CD4-positive, alpha-beta T cell treated with Interleukin-10 for 1 hour (primary cell): ENCODE measurements at regions not wholly inside any gene's neighbourhood (a gene's known extent, or its start where the extent isn't known, plus 50 kb on each side); places are given as distances from the start of the nearest gene placed in this dataset.
"Not testable (repeated sequence)": the region's sequence is repeated elsewhere in the genome, so short reads cannot be mapped to it uniquely, and the experiment has no call there.

Experiments
- DNase-seq: peaks from one replicate; pipeline ENCODE4 v3.0.0-alpha.2; 2020

DNA sequence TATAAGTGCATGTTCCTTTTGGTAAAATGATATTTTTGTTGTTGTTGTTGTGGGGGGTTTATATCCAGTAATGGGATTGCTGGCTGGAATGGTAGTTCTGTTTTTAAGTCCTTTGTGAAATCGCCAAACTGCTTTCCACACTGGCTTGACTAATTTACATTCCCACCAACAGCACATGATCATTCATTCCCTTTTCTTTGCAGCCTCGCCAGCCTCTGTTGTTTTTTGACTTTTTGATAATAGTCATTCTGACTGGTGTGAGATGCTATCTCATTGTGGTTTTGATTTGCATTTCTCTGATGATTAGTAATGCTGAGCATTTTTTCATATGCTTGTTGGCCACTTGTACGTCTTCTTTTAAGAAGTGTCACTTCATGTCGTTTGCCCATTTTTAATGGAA is 188.5 kb upstream of the CHRM3 start:
- DNase-seq: no peak

GRCh38 chr1:239189998-239190512 is 196.3 kb upstream of the CHRM3 start:
- DNase-seq: no peak

GRCh38 chr1:239186487-239186886 is 199.9 kb upstream of the CHRM3 start:
- no peak for DNase-seq

DNA sequence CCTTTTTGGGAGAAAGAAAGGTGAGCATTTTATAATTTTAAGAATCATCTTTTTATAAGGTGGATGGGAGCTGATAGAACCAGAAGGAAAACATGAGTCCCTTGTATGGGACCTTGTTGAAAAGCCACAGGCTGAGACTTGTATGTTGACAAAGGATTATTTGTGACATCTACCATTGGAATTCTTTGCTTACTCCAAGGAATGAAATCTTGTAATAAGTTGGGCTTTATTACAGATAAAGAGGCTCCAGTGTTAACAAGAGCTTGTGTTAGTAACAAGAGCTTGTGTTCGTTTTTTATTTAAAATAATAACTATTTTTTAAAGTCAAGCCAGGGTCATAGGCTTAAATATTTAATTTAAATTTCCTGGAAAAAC is 201.1 kb upstream of the CHRM3 start:
- DNase-seq: no peak

GRCh38 chr1:239184561-239185244 is 201.7 kb upstream of the CHRM3 start:
- no peak for DNase-seq

DNA sequence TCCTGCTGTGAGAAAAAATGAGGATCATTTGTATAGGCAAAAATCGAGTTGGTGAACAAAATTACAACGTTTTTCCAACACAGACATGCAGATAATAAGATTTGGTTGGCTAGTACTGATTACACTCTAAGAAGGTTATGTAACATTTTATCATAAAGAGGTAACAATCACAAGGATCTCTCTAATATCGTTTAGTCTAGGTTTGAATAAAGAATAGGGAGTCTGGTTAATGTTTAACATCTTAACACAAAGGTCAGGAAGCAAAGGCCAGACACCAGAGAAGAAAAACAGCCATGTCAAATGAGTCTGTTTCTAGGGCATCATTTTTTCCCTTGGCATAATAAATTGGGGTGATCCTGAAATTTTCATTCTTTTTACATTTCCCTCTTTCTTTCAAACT is 207.4 kb upstream of the CHRM3 start:
- no peak for DNase-seq

DNA sequence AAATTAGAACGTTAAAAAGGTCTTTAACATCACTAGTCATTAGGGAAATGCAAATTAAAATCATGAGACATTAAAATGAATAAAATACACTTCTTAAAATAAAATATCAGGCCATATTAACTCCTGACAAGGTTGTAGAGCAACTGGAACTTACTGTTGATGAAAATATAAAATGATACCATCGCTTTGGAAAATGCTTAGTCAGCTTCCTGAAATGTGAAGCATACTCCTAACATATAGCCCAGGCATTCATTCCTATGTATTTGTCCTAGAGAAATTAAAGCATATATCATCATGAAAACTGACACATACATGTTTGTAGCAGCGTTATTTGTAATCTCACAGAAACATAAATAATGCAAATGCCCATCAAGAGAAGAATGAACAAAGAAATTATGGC is 211.5 kb upstream of the CHRM3 start:
- DNase-seq: no peak

DNA sequence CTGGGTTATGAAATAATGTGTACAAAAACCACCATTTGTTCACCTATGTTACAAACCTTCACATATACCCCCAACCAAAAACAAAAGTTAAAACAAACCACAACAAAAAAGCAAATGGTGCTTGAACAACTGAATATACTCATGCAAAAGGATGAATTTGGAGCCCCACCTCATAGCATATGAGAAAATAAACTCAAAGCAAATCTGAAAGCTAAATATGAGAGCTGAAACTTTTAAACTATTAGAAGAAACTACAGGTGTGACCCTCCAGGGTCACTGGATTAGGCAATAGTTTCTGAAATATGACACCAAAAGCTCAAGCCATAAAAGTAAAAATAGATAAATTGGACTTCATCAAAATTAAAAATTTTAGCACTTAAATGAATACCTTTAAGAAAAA is 215.5 kb upstream of the CHRM3 start:
- no peak for DNase-seq

GRCh38 chr1:239169276-239169675 is 217.1 kb upstream of the CHRM3 start:
- DNase-seq: no peak

GRCh38 chr1:239164451-239165180 is 221.8 kb upstream of the CHRM3 start:
- no peak for DNase-seq

DNA sequence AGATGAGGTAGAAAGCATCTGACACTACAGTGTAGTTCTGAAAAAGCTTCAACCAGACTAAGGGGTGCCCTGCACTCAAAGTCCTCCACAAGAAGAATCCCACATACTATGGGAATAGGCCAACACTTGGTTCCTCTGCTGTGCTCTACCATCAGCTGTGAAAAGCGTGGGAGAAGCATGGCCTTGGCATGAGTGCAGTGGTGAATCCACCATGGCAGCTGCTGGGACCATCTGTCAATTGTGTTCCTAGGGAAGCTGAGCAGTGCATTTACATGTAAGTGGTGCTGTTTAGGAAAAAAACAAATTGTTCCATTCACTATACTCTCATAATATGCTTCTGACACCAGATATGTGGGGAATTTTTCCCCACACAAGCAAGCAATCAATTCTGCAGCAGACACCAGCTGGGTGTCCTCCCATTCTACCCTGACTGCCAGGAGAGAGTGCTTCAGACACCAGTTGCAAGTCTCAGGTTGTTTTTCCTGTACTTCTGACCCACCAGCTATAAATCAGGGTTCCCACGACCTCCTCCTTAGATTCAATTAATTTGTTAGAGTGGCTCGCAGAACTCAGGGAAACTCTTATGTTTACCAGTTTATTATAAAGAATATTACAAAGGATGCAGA is 230.8 kb upstream of the CHRM3 start:
- no peak for DNase-seq

- no peak for DNase-seq
Measured at GRCh38 chr1:239151937-239152336, 234.4 kb upstream of the CHRM3 start.

DNA sequence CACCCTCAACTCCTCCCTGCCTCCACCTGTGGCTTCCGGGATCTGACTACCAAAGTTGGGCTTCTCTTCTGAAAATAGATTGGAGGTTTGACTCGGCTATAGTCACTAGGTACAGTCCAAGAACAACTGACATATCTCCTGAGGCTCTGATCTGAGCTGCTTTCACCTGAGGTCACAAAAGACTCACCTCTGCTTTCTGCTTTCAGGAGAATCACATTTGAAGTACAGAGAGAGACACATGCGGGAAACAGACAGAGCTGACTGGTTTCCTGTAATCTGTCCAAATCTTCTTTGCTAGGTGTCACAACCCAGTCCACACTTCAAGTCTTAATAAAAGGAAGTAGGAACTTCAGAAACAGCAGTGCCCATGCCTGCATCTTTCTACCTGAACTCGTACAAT is 245.4 kb upstream of the CHRM3 start:
- no peak for DNase-seq

GRCh38 chr1:239139801-239140200 is 246.6 kb upstream of the CHRM3 start:
- DNase-seq: no peak

DNA sequence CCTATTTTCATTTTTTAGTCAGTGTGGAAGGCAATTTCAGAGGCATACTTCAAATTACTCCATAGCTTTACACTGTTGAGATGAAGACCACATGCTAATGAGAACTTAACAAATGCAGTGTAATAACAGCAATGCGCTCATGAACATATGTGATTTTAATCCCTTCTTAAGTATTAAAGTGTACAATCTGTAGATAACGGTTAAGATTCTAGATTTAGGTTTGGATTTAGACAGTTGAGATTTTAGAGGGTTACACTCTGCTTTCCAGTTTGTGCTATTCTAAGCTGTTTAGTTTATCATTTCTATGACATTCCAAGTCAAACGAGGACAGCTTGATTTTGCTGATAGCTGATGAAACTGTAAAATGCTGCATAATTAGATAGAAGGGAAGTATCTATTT is 257.8 kb upstream of the CHRM3 start:
- DNase-seq: no peak

- DNase-seq: no peak
Measured at GRCh38 chr1:239126884-239127283, 259.5 kb upstream of the CHRM3 start.

GRCh38 chr1:239125893-239126292 is 260.5 kb upstream of the CHRM3 start:
- no peak for DNase-seq

DNA sequence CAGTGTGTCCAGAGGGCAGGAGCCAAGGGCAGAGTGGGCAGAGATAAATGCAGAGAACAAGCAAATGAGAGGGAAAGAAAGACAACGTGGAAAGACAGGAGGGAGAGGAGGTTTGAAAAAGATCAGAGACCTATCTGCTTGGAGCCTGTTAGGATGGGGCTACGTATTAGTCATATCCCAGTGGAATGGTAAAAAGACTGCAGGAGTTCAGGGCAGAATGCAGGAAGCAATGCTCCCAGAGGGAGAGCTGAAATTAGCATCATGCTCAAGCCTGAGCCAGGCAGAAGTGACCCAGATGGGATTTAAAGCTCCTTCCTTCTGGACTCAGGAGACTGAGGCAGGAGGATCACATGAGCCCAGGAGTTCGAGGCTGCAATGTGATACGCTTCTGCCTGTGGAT is 261.3 kb upstream of the CHRM3 start:
- DNase-seq: no peak

DNA sequence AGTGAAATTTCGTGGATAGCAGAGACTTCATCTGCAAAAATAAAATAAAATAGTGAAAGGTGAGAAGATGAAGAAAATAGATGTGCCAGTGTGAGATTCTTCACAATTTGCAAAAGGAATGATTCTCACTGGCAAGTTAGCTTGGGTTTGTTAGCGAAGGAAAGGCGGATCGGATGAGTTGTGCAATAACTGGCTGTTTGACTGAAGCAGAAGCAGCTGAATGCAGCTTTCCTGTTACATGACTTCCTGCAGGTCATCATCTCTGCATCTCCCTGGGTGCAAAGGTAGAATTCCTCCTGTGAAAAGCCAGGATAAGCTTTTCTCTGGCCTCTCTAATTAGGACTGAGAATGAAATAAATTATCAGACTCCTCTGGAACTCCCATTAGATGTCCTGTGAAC is 263.1 kb upstream of the CHRM3 start:
- DNase-seq: no peak

GRCh38 chr1:239112101-239112935 is 274.1 kb upstream of the CHRM3 start:
- no peak for DNase-seq

DNA sequence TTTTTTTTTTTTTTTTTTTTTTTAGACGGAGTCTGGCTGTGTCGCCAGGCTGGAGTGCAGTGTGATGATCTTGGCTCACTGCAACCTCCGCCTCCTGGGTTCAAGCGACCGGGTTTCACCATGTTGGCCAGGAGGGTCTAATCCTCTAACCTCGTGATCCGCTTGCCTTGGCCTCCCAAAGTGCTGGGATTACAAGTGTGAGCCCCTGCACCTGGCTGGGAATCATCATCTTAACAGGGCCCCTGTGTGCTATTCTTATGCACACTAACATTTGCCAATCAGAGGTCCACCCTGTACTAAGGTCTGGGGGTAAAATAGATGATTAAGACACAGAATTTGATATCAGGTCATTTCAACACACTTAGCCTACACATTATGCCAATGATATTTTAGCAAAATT is 278.7 kb upstream of the CHRM3 start:
- no peak for DNase-seq

DNA sequence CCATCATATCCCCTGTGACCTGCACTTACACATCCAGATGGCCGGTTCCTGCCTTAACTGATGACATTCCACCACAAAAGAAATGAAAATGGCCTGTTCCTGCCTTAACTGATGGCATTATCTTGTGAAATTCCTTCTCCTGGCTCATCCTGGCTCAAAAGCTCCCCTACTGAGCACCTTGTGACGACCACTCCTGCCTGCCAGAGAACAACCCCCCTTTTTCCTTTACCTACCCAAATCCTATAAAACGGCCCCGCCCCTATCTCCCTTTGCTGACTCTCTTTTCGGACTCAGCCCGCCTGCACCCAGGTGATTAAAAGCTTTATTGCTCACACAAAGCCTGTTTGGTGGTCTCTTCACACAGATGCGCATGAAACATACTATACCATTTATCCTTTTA is 279.7 kb upstream of the CHRM3 start:
- DNase-seq: not testable (repeated sequence)

- DNase-seq: no peak
Measured at GRCh38 chr1:239098400-239099037, 287.8 kb upstream of the CHRM3 start.
